ENCODE measurements at regions not wholly inside any gene's neighbourhood (a gene's known extent, or its start where the extent isn't known, plus 50 kb on each side); places are given as distances from the start of the nearest gene placed in this dataset.

GRCh38 chr13:73251626-73252265 is 192.9 kb downstream of the KLF5 start:
- peaks cover 2% of the 10 kb centered on the region for H3K36me3 Mint-ChIP-seq (ENCODE audit: low read depth)
- H3K4me1 Mint-ChIP-seq (ENCODE audit: low read depth), result no peaks in the 10 kb centered on the region
- no peaks in the 10 kb centered on the region for H3K27me3 Mint-ChIP-seq (ENCODE audit: low read depth)
- no peak overlapping the region for H3K27ac Mint-ChIP-seq (ENCODE audit: unreplicated experiment)
- no peak overlapping the region for H3K4me3 Mint-ChIP-seq (ENCODE audit: unreplicated experiment)
- no peaks in the 10 kb centered on the region for H3K9me3 Mint-ChIP-seq (ENCODE audit: low read depth)
- no peak for TF ChIP-seq CTCF (IDR thresholded peaks at IDR 0.05)
- no peak for DNase-seq (ENCODE audit: low spot score)

DNA sequence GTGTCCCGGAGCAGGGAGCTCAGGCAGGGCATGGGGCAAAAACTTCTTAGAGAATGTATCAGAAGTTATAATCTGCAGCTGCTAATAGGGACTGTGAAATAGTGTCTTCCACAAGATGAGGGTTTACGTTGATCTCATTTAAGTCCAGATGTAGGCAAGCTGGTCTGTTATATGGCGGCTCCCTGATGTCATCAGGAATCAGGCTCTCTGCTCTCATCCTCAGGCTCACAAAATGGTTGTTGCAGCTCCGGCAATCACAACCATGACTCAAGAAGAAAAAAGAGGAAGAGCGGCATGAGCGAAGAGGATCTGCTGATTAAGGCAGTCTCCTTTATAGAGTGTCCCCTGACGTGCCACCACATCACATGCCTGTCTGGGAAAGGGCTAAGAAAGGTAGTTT is 191.3 kb downstream of the KLF5 start:
- TF ChIP-seq CTCF (IDR thresholded peaks at IDR 0.05), result no peak
- Mint-ChIP-seq H3K4me3 (ENCODE audit: unreplicated experiment) (no peak overlapping the region), H3K27me3 (ENCODE audit: low read depth) (no peaks in the 10 kb centered on the region), H3K27ac (ENCODE audit: unreplicated experiment) (no peak overlapping the region), H3K4me1 (ENCODE audit: low read depth) (no peaks in the 10 kb centered on the region), H3K36me3 (ENCODE audit: low read depth) (peaks cover 2% of the 10 kb centered on the region), H3K9me3 (ENCODE audit: low read depth) (no peaks in the 10 kb centered on the region)
- no peak for DNase-seq (ENCODE audit: low spot score)

GRCh38 chr13:73248711-73249580 is 190.1 kb downstream of the KLF5 start:
- no peaks in the 10 kb centered on the region for H3K36me3 Mint-ChIP-seq (ENCODE audit: low read depth)
- H3K9me3 Mint-ChIP-seq (ENCODE audit: low read depth), result no peaks in the 10 kb centered on the region
- no peaks in the 10 kb centered on the region for H3K4me1 Mint-ChIP-seq (ENCODE audit: low read depth)
- no peak overlapping the region for H3K4me3 Mint-ChIP-seq (ENCODE audit: unreplicated experiment)
- H3K27ac Mint-ChIP-seq (ENCODE audit: unreplicated experiment), result no peak overlapping the region
- no peaks in the 10 kb centered on the region for H3K27me3 Mint-ChIP-seq (ENCODE audit: low read depth)
- DNase-seq (ENCODE audit: low spot score), result no peak
- TF ChIP-seq CTCF (IDR thresholded peaks at IDR 0.05), result no peak

- no peak overlapping the region for H3K4me3 Mint-ChIP-seq (ENCODE audit: unreplicated experiment)
- H3K4me1 Mint-ChIP-seq (ENCODE audit: low read depth), result no peaks in the 10 kb centered on the region
- no peak for DNase-seq (ENCODE audit: low spot score)
- H3K27me3 Mint-ChIP-seq (ENCODE audit: low read depth), result no peaks in the 10 kb centered on the region
- TF ChIP-seq CTCF (IDR thresholded peaks at IDR 0.05), result no peak
- no peak overlapping the region for H3K27ac Mint-ChIP-seq (ENCODE audit: unreplicated experiment)
- no peaks in the 10 kb centered on the region for H3K36me3 Mint-ChIP-seq (ENCODE audit: low read depth)
- H3K9me3 Mint-ChIP-seq (ENCODE audit: low read depth), result no peaks in the 10 kb centered on the region
Measured at GRCh38 chr13:73248154-73248553, 189.3 kb downstream of the KLF5 start.

DNA sequence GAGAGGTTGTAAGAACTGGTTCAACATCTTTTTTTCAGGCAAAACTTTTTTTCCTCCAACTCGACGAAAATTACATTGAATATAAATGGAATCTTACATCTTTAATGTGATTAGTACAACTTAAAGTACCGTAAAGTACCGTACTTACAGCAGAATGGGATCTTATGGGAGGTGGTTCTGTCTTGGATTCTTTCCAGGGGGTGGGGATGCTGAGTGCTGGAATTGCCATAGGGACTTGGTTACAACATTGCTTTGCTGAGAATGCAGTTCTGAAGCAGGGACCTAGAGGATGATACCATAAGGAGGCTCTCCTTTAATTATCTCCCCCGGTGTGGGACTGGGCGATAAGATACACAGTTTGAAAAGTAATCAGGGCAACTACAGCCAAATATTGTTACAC is 186.4 kb downstream of the KLF5 start:
- no peak overlapping the region for H3K27ac Mint-ChIP-seq (ENCODE audit: unreplicated experiment)
- DNase-seq (ENCODE audit: low spot score), result no peak
- no peaks in the 10 kb centered on the region for H3K27me3 Mint-ChIP-seq (ENCODE audit: low read depth)
- no peak for TF ChIP-seq CTCF (IDR thresholded peaks at IDR 0.05)
- H3K36me3 Mint-ChIP-seq (ENCODE audit: low read depth), result no peaks in the 10 kb centered on the region
- no peak overlapping the region for H3K4me3 Mint-ChIP-seq (ENCODE audit: unreplicated experiment)
- H3K9me3 Mint-ChIP-seq (ENCODE audit: low read depth), result no peaks in the 10 kb centered on the region
- no peaks in the 10 kb centered on the region for H3K4me1 Mint-ChIP-seq (ENCODE audit: low read depth)

Data from chondrocyte (in vitro differentiated cells).